ENCODE measurements at regions not wholly inside any gene's neighbourhood (a gene's known extent, or its start where the extent isn't known, plus 50 kb on each side); places are given as distances from the start of the nearest gene placed in this dataset.
A peak's percentile ranks its signal among the peaks of the same experiment; 100 is the strongest.

DNA sequence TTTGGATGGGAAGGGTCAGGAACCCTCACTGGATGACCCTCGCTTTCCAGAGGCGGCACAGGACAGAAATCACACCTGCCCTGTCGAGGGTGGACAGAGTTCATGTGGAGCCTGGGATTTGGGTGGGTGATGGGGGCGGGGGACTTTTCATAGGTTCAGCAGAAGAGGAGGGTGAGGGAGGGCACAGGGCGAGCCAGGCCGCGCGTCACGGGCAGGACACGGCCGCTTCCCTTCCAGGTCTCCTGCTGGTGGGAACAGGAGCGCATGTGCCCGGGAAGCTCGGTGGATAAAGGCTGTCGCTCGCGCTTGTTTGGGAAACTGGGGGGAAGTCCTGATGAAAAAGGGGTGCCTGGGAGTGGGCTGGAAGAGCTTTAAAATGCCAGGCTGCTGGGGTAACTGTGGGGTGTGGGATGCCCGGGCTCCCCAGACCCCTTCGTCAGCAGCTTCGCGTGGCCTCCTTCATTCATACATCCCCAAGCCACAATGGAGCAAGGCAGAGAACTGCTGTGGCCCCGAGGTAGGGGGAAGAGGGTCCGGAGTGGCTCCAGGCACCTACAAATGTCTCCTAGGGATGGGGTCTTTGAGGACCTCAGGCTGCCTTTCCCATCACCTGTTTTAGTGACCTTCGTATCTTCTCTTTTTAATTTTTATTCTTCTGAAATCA is 102.2 kb downstream of the DACT2 start:
- H3K36me3 ChIP-seq (ENCODE audit: control insufficient read depth, insufficient read depth, low read length) = no peaks in the 10 kb centered on the region
- H3K27ac ChIP-seq (ENCODE audit: extremely low read depth, low read depth, low read length) = no peak overlapping the region
- POLR2A ChIA-PET = no interaction called here
- 0 out of 4 replicates have a peak overlapping the region, but pooled peaks of 1 of the 2 experiments have one; percentile 13 for H3K9ac ChIP-seq (ENCODE audit: insufficient read depth in 1 of 2, low read depth in 2 of 2, low read length in 2 of 2)
- no peaks in the 10 kb centered on the region for H3K9me3 ChIP-seq (replicated peaks; ENCODE audit: control insufficient read depth, insufficient read depth, low read depth, low read length)
- no peak overlapping the region for H3K4me3 ChIP-seq
- peaks cover 7% of the 10 kb centered on the region; the same call in 1 of the 2 replicates for H4K20me1 ChIP-seq (replicated peaks; ENCODE audit: control insufficient read depth, insufficient read depth, low read length)
- BruUV-seq (replicated peaks) = no TSS peak
- H3K4me2 ChIP-seq (ENCODE audit: insufficient read depth, low read length) = no peak overlapping the region
- H2AFZ ChIP-seq (ENCODE audit: low read depth, low read length) = no peak overlapping the region
- no peaks in the 10 kb centered on the region; a peak in 1 of 5 replicates for H3K4me1 ChIP-seq (replicated peaks in 1 of 2; ENCODE audit: control insufficient read depth in 2 of 2, insufficient read depth in 2 of 2, low read length in 2 of 2)
- intact Hi-C loops (cut with micrococcal nuclease) (no loop called here), in situ Hi-C loops (cut with MboI) (no loop called here)
- FAIRE-seq (no peak), ATAC-seq (no peak), DNase-seq (ENCODE audit: extremely low read depth in 1 of 4, low spot score in 3 of 4) (no peak)
- WGBS (ENCODE audit: insufficient coverage, low coverage, missing lambda C conversion rate) = 1% methylated on average over 21 of the region's 24 CpGs
- CTCF ChIA-PET (ENCODE audit: low intra/inter-chr PET ratio) = no interaction called here
- no peak for TF ChIP-seq ZNF785 (CRISPR knock-in tag; IDR thresholded peaks at IDR 0.05)
- TF ChIP-seq, protein P1, sequence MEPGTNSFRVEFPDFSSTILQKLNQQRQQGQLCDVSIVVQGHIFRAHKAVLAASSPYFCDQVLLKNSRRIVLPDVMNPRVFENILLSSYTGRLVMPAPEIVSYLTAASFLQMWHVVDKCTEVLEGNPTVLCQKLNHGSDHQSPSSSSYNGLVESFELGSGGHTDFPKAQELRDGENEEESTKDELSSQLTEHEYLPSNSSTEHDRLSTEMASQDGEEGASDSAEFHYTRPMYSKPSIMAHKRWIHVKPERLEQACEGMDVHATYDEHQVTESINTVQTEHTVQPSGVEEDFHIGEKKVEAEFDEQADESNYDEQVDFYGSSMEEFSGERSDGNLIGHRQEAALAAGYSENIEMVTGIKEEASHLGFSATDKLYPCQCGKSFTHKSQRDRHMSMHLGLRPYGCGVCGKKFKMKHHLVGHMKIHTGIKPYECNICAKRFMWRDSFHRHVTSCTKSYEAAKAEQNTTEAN (CRISPR knock-in tag; IDR thresholded peaks at IDR 0.05) = no peak
- no peak for TF ChIP-seq ADNP (tag; IDR thresholded peaks at IDR 0.05)
- no peaks in the 10 kb centered on the region for H3K79me2 ChIP-seq (ENCODE audit: control insufficient read depth, insufficient read depth, low read length)
- H3K27me3 ChIP-seq (ENCODE audit: control insufficient read depth in 2 of 2, insufficient read depth in 2 of 2, low read length in 2 of 2) = peaks cover 56 to 73% of the 10 kb centered on the region in 2 experiments
- no peaks in the 10 kb centered on the region for H3K9me1 ChIP-seq (ENCODE audit: control insufficient read depth, insufficient read depth, low read length)

DNA sequence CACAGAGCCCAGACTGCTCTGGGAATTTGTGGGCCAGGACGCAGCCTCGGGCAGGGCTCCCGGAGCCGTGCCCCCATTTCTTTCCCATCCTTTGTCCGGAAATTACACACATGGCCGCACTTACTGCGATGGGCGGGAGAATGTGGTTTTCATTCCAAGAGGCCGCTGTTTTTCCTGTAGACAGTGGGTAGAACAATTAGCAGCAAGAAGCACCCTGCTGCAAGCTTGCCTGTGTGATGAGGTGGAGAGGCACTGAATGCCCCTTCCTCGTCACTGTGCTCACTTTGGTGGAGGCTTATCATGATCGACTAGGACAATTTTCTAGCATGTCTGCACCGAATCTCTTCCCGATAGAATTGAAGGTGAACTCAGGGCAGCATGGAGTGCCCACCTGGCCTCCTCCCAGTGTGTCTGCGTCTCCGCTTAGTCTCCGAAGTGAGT is 102.8 kb downstream of the DACT2 start:
- FAIRE-seq (no peak), DNase-seq (ENCODE audit: extremely low read depth in 1 of 4, low spot score in 3 of 4) (no peak), ATAC-seq (no peak)
- CTCF ChIA-PET (ENCODE audit: low intra/inter-chr PET ratio) = no interaction called here
- Histone ChIP-seq H3K9me3 (replicated peaks; ENCODE audit: control insufficient read depth, insufficient read depth, low read depth, low read length) (no peaks in the 10 kb centered on the region), H3K9ac (ENCODE audit: insufficient read depth in 1 of 2, low read depth in 2 of 2, low read length in 2 of 2) (0 out of 4 replicates have a peak overlapping the region, but pooled peaks of 1 of the 2 experiments have one; percentile 13), H3K4me3 (no peak overlapping the region), H3K79me2 (ENCODE audit: control insufficient read depth, insufficient read depth, low read length) (no peaks in the 10 kb centered on the region), H3K4me1 (replicated peaks in 1 of 2; ENCODE audit: control insufficient read depth in 2 of 2, insufficient read depth in 2 of 2, low read length in 2 of 2) (no peaks in the 10 kb centered on the region; a peak in 1 of 5 replicates), H2AFZ (ENCODE audit: low read depth, low read length) (no peak overlapping the region), H3K9me1 (ENCODE audit: control insufficient read depth, insufficient read depth, low read length) (no peaks in the 10 kb centered on the region), H3K27ac (ENCODE audit: extremely low read depth, low read depth, low read length) (no peak overlapping the region), H3K4me2 (ENCODE audit: insufficient read depth, low read length) (no peak overlapping the region), H4K20me1 (replicated peaks; ENCODE audit: control insufficient read depth, insufficient read depth, low read length) (peaks cover 7% of the 10 kb centered on the region; the same call in 1 of the 2 replicates), H3K36me3 (ENCODE audit: control insufficient read depth, insufficient read depth, low read length) (no peaks in the 10 kb centered on the region), H3K27me3 (ENCODE audit: control insufficient read depth in 2 of 2, insufficient read depth in 2 of 2, low read length in 2 of 2) (peaks cover 59 to 67% of the 10 kb centered on the region in 2 experiments)
- TF ChIP-seq DPF2 (IDR thresholded peaks at IDR 0.05) = no peak
- TF ChIP-seq NFIC (IDR thresholded peaks at IDR 0.05) = no peak
- in situ Hi-C loops (cut with MboI) (no loop called here), intact Hi-C loops (cut with micrococcal nuclease) (no loop called here)
- BruUV-seq (replicated peaks) = no TSS peak
- WGBS (ENCODE audit: insufficient coverage, low coverage, missing lambda C conversion rate) = 1% methylated on average over 16 of the region's 16 CpGs
- POLR2A ChIA-PET = no interaction called here
